B cell (primary cell): ENCODE measurements at regions not wholly inside any gene's neighbourhood (a gene's known extent, or its start where the extent isn't known, plus 50 kb on each side); places are given as distances from the start of the nearest gene placed in this dataset.

Experiments used
- ATAC-seq: fragments of 200-7000 bp; cut with Tn5 transposase; one replicate; pipeline ENCODE4 v1.10.0; 2021; ENCODE audit warnings: low read depth, mild to moderate bottlenecking, moderate number of reproducible peaks, moderate library complexity
- CTCF ChIA-PET: fragments of 350-600 bp; sonication (Branson Sonifier 250); formaldehyde crosslinking; loops from one replicate; lab custom pipeline; 2021; ENCODE audit warnings: antibody characterized with exemption, inconsistent platforms; lab: Charles Lee
- POLR2A ChIA-PET: fragments of 350-600 bp; sonication (Branson Sonifier 250); formaldehyde crosslinking; loops from one replicate; lab custom pipeline; 2021; ENCODE audit warnings: antibody characterized with exemption; lab: Charles Lee
- DNase-seq: peaks from one replicate; pipeline ENCODE4 v3.0.0; 2013
- H2AFZ ChIP-seq: 2 replicates; pipeline ENCODE4 v1.6.1; 2012; ENCODE audit warnings: mild to moderate bottlenecking, low read depth, low read length; ENCODE audit not compliant: insufficient read depth, poor library complexity, severe bottlenecking
- H3K27ac ChIP-seq, 2 donors: 1 replicate in 1 of 2; 2 replicates in 1 of 2; pipeline ENCODE4 v1.5.1; 2012 to 2013; ENCODE audit warnings: low read length in 2 of 2, mild to moderate bottlenecking in 2 of 2, moderate library complexity in 1 of 2
- H3K27me3 ChIP-seq, 4 experiments: fragments of 200-600 bp in 1 of 4; sonication (generic) in 1 of 4; replicated peaks in 1 of 4; 1 replicate in 2 of 4; 2 replicates in 2 of 4; pipeline versions ENCODE4 v1.6.1 to v1.7.0; 2013 to 2016; ENCODE audit warnings: low read length in 3 of 4, mild to moderate bottlenecking in 2 of 4, mixed read lengths in 1 of 4, moderate library complexity in 1 of 4; ENCODE audit not compliant: insufficient read depth in 4 of 4, control insufficient read depth in 3 of 4; ENCODE audit errors: control extremely low read depth in 1 of 4
- H3K36me3 ChIP-seq, 2 experiments: replicated peaks in 1 of 2; 1 replicate in 1 of 2; 2 replicates in 1 of 2; pipeline versions ENCODE4 v1.6.1 to v1.7.1; 2013; ENCODE audit warnings: low read length in 1 of 2; ENCODE audit not compliant: insufficient read depth in 2 of 2, control insufficient read depth in 1 of 2; ENCODE audit errors: control extremely low read depth in 1 of 2, extremely low read depth in 1 of 2
- H3K4me1 ChIP-seq, 2 donors: fragments of 200-600 bp in 1 of 2; sonication (generic) in 1 of 2; 1 replicate in 1 of 2; 2 replicates in 1 of 2; pipeline versions ENCODE4 v1.5.1 to v1.6.1; 2013 to 2017; ENCODE audit warnings: low read length in 2 of 2; ENCODE audit not compliant: control insufficient read depth in 2 of 2, insufficient read depth in 2 of 2
- H3K4me2 ChIP-seq: replicated peaks from 2 replicates; pipeline ENCODE3; 2012; ENCODE audit warnings: mild to moderate bottlenecking, low read depth, low read length; ENCODE audit not compliant: poor library complexity, severe bottlenecking
- H3K4me3 ChIP-seq, 5 experiments: fragments of 200-600 bp in 1 of 5; sonication (generic) in 1 of 5; 1 replicate in 3 of 5; 2 replicates in 2 of 5; pipeline versions ENCODE4 v1.5.1 to v1.7.0; 2011 to 2016; ENCODE audit warnings: low read length in 4 of 5, mild to moderate bottlenecking in 4 of 5, low read depth in 2 of 5, control low read depth in 1 of 5, moderate library complexity in 1 of 5; ENCODE audit not compliant: insufficient read depth in 1 of 5; ENCODE audit errors: control extremely low read depth in 1 of 5, extremely low read depth in 1 of 5
- H3K79me2 ChIP-seq: fragments of 200-600 bp; sonication (generic); one replicate; pipeline ENCODE4 v1.6.0; 2016; ENCODE audit warnings: low read length; ENCODE audit not compliant: control insufficient read depth, insufficient read depth
- H3K9ac ChIP-seq: fragments of 200-600 bp; sonication (generic); 2 replicates; pipeline ENCODE4 v1.6.1; 2017; ENCODE audit warnings: mild to moderate bottlenecking, low read length, moderate library complexity
- H3K9me3 ChIP-seq, 3 donors: one replicate each; pipeline versions ENCODE4 v1.6.1 to v1.7.1; 2013; ENCODE audit warnings: low read length in 2 of 3; ENCODE audit not compliant: control insufficient read depth in 2 of 3, insufficient read depth in 1 of 3; ENCODE audit errors: control extremely low read depth in 1 of 3
- H4K20me1 ChIP-seq: 2 replicates; pipeline ENCODE4 v1.6.0; 2012; ENCODE audit warnings: mild to moderate bottlenecking, low read length; ENCODE audit not compliant: insufficient read depth, control insufficient read depth, poor library complexity, severe bottlenecking
- H3K27ac Mint-ChIP-seq: one replicate; pipeline ENCODE4 v1.8.0; 2021; ENCODE audit warnings: mixed read lengths
- H3K27me3 Mint-ChIP-seq: one replicate; pipeline ENCODE4 v1.8.0; 2021; ENCODE audit warnings: mixed read lengths
- H3K4me1 Mint-ChIP-seq: one replicate; pipeline ENCODE4 v1.8.0; 2021; ENCODE audit warnings: mixed read lengths
- H3K4me3 Mint-ChIP-seq: one replicate; pipeline ENCODE4 v1.8.0; 2021; ENCODE audit warnings: mixed read lengths
- H3K9me3 Mint-ChIP-seq: one replicate; pipeline ENCODE4 v1.8.0; 2022; ENCODE audit warnings: mixed read lengths; ENCODE audit not compliant: insufficient read depth
- EZH2 ChIP-seq: IDR thresholded peaks from 2 replicates; pipeline ENCODE4 v1.6.1; 2012; ENCODE audit warnings: borderline replicate concordance, low read depth, mild to moderate bottlenecking, moderate library complexity, low read length; ENCODE audit not compliant: insufficient read depth, poor library complexity, severe bottlenecking
- WGBS: methylation state at CpG from one replicate; pipeline ENCODE4 v1.1.5; 2013; ENCODE audit warnings: missing lambda C conversion rate; ENCODE audit not compliant: insufficient coverage; 5-methylcytosine and 5-hydroxymethylcytosine counted together
- intact Hi-C: fragments of 100-400 bp; cut with micrococcal nuclease; formaldehyde crosslinking; loops from one replicate; pipeline ENCODE4 v1.10.0; 2022
- TF ChIP-seq, protein P1 (sequence below): fragments of 200-600 bp; IDR thresholded peaks from one replicate; pipeline ENCODE4 v1.8.0; 2022; ENCODE audit warnings: antibody characterized with exemption, mild to moderate bottlenecking

DNA sequence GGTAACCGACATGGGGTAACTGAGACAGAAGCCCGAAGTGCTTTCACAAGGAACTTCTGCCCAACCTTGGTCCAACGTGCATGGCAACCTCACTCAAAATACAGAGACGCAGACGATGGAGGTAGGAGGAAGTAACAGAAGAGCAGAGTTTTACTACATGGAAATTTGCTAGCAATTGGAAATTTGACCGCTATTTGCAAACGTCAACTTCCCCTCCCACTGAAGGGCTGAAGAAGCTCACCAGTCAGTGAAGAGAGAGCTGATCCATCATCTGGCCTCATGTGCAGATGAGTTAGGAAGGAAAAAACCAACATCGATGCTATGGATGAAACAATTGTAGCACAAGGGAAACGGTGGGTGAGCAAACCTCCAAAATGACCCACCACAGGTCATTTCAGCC, 196.7 kb downstream of the RGS3 start:
- H3K4me3 ChIP-seq, result no peak overlapping the region
- POLR2A ChIA-PET, result no interaction called here
- H3K27ac ChIP-seq, result no peak overlapping the region
- H3K9me3 ChIP-seq, result no peaks in the 10 kb centered on the region
- Mint-ChIP-seq H3K9me3 (no peaks in the 10 kb centered on the region), H3K27me3 (peaks cover 39% of the 10 kb centered on the region), H3K27ac (no peak overlapping the region), H3K4me3 (no peak overlapping the region), H3K4me1 (no peaks in the 10 kb centered on the region)
- no peaks in the 10 kb centered on the region for H3K4me1 ChIP-seq
- no peak for DNase-seq
- no peaks in the 10 kb centered on the region for H3K79me2 ChIP-seq
- intact Hi-C loops, result no loop called here
- H2AFZ ChIP-seq, result no peak overlapping the region
- no peaks in the 10 kb centered on the region for H3K36me3 ChIP-seq
- ATAC-seq, result no peak
- H3K27me3 ChIP-seq, result peaks cover 0 to 24% (median 7%) of the 10 kb centered on the region in 4 experiments
- no peak overlapping the region for H3K9ac ChIP-seq
- CTCF ChIA-PET, result interaction anchor here (0.6 to 11.8 kb wide), 4 partner anchors 70 to 387 kb away, joined by 3 to 411 read pairs (median 8); no protein-coding TSS in a partner anchor
- TF ChIP-seq, protein P1, sequence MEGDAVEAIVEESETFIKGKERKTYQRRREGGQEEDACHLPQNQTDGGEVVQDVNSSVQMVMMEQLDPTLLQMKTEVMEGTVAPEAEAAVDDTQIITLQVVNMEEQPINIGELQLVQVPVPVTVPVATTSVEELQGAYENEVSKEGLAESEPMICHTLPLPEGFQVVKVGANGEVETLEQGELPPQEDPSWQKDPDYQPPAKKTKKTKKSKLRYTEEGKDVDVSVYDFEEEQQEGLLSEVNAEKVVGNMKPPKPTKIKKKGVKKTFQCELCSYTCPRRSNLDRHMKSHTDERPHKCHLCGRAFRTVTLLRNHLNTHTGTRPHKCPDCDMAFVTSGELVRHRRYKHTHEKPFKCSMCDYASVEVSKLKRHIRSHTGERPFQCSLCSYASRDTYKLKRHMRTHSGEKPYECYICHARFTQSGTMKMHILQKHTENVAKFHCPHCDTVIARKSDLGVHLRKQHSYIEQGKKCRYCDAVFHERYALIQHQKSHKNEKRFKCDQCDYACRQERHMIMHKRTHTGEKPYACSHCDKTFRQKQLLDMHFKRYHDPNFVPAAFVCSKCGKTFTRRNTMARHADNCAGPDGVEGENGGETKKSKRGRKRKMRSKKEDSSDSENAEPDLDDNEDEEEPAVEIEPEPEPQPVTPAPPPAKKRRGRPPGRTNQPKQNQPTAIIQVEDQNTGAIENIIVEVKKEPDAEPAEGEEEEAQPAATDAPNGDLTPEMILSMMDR, result no peak
- TF ChIP-seq EZH2, result no peak
- H3K4me2 ChIP-seq, result no peak overlapping the region
- WGBS, result 47% methylated on average over 2 of the region's 9 CpGs
- H4K20me1 ChIP-seq, result no peaks in the 10 kb centered on the region

DNA sequence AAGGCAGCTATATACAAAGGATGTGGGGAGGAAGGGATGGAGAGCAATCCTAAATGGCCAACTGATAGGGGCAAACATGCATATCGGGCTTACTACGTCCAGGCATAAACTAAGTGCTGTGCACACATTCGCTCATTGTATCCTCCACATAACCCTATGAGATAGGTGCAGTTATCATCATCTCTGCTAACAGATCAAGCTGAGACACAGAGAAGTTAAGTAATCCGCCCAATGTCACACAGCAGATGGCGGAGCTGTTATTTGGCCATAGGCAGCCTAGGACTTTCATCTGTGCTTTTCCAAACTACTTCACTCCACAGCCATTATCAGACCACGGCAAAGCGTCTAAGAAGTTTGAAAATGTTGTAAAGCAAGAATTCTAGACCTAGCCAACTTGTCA, 197.5 kb downstream of the RGS3 start:
- Histone ChIP-seq H3K27me3 (peaks cover 0 to 24% (median 7%) of the 10 kb centered on the region in 4 experiments), H3K4me1 (no peaks in the 10 kb centered on the region), H4K20me1 (no peaks in the 10 kb centered on the region), H3K9me3 (no peaks in the 10 kb centered on the region), H3K4me2 (no peak overlapping the region), H3K36me3 (no peaks in the 10 kb centered on the region), H3K4me3 (no peak overlapping the region), H2AFZ (no peak overlapping the region), H3K9ac (no peak overlapping the region), H3K79me2 (no peaks in the 10 kb centered on the region), H3K27ac (no peak overlapping the region)
- ATAC-seq, result no peak
- H3K4me1 Mint-ChIP-seq, result no peaks in the 10 kb centered on the region
- no peak overlapping the region for H3K4me3 Mint-ChIP-seq
- no peak for DNase-seq
- POLR2A ChIA-PET, result no interaction called here
- CTCF ChIA-PET, result interaction anchor here (0.6 to 2.2 kb wide), 4 partner anchors 14 to 388 kb away, joined by 4 to 13 read pairs (median 4); no protein-coding TSS in a partner anchor
- WGBS, result 94% methylated on average over 4 of the region's 7 CpGs
- H3K9me3 Mint-ChIP-seq, result no peaks in the 10 kb centered on the region
- TF ChIP-seq, protein P1, result no peak
- TF ChIP-seq EZH2, result no peak
- no peak overlapping the region for H3K27ac Mint-ChIP-seq
- peaks cover 39% of the 10 kb centered on the region for H3K27me3 Mint-ChIP-seq
- intact Hi-C loops, result no loop called here
